Activated CD8-positive, alpha-beta memory T cell treated with anti-CD3 and anti-CD28 coated beads for 36 hours (primary cell): ENCODE measurements at regions not wholly inside any gene's neighbourhood (a gene's known extent, or its start where the extent isn't known, plus 50 kb on each side); places are given as distances from the start of the nearest gene placed in this dataset.
"Not testable (repeated sequence)": the region's sequence is repeated elsewhere in the genome, so short reads cannot be mapped to it uniquely, and the experiment has no call there.

Experiments
- CTCF ChIA-PET: fragments of 350-600 bp; sonication (Branson Sonifier 250); formaldehyde crosslinking; loops from one replicate; lab custom pipeline; 2021; ENCODE audit warnings: antibody characterized with exemption; lab: Charles Lee
- POLR2A ChIA-PET: fragments of 350-600 bp; sonication (Branson Sonifier 250); formaldehyde crosslinking; loops from one replicate; lab custom pipeline; 2021; ENCODE audit warnings: antibody characterized with exemption; lab: Charles Lee

DNA sequence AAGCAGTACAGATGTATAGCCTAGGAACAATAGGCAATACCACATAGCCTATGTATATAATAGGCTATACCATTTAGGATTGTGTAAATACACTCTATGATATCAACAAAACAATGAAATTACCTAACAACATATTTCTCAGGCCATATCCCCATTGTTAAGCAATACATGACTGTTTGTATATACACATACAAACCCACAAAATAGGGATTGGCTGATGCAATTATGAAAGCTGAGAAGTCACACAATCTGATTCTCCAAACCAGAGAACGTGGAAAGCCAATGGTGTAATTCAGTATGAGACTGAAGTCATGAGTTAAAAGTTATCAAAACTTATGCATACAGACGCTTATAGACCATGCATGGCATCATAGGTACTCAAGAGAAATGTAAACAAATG, 700.1 kb upstream of the RAG2 start:
- ChIA-PET POLR2A (no interaction called here), CTCF (no interaction called here)

DNA sequence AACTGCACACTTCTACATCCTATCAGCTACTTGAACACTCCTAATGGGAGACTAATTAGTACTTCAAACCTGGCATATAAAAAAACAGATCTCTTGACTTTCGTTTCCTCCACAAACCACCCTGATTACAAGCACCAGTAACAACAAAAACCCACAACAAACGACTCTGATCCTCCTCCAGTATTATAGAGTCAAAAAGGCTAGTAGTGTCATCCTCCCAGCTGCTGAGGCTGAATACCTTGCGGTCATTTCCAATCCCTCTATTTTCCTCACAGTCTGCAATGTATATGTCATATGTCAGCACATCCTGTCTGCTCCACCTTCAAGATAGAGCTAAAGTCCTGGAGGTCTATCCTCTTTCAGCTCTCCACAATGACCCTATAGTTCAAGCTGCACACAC, 688.9 kb upstream of the RAG2 start:
- CTCF ChIA-PET, result no interaction called here
- POLR2A ChIA-PET, result no interaction called here

DNA sequence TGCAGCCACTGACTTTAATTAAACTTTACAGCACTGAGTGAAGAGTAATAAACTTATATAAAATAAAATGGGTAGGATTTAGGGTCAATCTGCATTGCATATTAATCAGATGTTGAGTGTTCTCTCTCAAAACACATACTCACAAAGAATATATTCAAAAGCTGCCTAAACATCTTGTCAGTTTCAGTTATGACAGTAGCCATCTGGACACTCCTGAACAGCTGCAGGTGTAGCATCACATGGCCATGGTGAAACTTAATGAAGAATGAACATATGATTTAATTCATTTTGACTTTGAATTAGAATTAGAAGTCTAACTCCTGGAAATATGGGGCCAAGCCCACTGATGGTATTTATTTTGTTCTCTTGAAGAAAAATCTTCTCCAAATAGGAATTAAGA, 684.3 kb upstream of the RAG2 start:
- ChIA-PET POLR2A (no interaction called here), CTCF (no interaction called here)

DNA sequence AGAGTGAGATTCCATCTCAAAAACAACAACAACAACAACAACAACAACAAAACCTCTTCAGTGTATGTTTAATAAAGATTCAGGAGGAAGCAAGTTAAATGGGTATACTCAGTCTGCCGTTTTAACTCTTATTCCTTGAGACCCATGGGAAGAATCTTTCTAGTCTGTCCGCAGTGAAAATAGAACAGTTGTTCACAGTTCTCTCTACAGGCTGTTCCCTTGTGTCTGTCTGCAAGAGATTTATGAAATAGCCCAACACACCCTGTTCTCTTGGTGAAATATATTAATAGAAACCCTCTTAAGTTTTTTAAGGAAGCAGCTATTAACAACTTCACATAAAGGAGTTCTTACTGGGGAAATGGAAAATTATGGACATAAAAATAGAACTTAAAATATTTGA, 682.2 kb upstream of the RAG2 start:
- POLR2A ChIA-PET, result no interaction called here
- CTCF ChIA-PET, result no interaction called here

DNA sequence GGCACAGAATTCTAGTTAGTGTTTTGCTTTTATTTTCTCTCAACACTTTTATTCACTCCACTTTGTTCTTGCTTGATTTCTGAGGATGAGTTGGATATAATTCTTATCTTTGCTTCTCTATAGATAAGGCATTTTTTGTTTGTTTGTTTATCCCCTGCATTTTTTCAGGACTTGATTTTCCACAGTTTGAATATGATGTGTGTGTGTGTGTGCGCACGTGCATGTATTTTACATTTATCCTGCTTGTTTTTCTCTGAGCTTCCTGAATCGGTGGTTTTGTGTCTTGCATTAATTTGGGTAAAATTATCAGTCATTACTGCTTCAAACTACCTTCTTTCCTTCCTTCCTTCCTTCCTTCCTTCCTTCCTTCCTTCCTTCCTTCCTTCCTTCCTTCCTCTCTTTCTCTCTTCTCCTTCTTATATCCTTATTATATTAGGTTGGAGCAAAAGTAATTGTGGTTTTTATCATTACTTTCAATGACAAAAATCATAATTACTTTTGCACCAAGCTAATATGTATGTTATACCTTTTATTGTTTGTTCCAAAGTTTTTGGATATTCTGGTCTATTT, 679.9 kb upstream of the RAG2 start:
- CTCF ChIA-PET, result no interaction called here

DNA sequence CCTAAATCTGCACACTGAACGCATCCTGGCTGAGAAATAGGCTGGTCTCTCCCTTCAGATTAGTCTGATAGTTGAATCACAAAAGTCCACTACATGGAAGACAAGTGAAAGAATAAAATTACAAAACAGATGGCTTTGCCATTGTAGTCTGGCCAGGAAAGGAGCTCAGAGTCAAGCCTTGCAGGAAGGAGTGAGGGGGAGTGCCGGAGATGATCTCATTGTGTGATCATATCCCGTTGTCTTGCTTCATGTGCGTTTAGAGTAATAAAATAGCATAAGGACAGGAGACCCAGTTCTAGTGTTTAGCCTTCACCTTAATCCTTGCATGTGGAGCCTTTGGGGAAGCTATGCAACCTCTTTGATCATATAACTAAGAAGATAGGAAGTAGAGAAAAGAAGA, 666.7 kb upstream of the RAG2 start:
- POLR2A ChIA-PET, result no interaction called here
- CTCF ChIA-PET, result no interaction called here

More for the DNA sequence above, 679.9 kb upstream of the RAG2 start:
- POLR2A ChIA-PET, result no interaction called here

DNA sequence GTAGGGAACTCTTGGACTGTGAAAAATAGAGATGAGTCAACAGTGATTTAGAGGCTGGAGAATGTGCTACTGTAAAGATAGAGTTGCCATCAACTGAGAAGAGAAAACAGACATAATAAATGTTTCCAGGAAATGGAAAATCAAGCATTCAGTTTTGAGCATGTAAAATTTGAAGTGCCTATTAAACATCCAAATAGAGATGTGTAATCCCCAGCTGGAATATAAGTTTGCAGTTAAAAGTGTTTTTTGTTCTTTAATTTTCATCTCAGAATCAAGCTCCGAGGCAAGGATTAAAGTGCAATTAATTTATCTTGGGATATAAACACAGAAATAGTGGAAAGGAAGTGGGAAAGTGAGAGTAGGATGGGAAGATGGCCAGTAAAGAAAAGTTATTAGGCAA, 666.0 kb upstream of the RAG2 start:
- POLR2A ChIA-PET, result no interaction called here

DNA sequence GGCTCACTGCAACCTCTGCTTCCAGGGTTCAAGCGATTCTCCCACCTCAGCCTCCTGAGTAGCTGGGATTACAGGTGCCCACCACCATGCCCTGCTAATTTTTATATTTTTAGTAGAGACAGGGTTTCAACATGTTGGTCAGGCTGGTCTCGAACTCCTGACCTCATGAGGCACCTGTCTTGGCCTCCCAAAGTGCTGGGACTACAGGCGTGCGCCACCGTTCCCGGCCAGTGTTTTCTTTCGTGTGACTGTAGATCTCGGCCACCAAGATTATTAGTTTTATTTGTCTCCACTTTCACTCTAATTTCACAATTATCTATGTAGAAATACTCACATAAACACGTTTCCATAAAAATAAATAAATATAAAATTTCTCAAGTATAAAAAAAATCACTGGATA, 665.4 kb upstream of the RAG2 start:
- CTCF ChIA-PET, POLR2A ChIA-PET: not testable (repeated sequence)

More for the DNA sequence above, 666.0 kb upstream of the RAG2 start:
- CTCF ChIA-PET, result no interaction called here

DNA sequence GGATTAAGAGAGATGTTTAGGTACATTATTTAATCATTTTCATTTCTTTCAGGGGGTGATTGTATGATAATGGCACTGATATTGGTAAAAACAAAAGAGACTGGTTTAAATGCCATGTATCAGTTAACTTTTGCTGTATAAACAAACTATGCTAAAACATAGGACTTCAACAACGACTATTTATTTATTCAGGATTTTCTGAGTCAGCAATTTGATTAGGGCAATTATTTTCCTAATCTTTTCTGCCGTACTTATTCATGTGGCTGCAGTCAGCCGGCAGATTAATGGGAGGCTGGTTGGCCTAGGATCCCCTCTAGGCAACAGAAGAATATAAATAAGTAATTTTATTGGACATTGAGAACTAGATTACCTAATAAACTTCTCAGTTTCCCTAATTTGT, 661.7 kb upstream of the RAG2 start:
- CTCF ChIA-PET, result no interaction called here
- POLR2A ChIA-PET, result no interaction called here

DNA sequence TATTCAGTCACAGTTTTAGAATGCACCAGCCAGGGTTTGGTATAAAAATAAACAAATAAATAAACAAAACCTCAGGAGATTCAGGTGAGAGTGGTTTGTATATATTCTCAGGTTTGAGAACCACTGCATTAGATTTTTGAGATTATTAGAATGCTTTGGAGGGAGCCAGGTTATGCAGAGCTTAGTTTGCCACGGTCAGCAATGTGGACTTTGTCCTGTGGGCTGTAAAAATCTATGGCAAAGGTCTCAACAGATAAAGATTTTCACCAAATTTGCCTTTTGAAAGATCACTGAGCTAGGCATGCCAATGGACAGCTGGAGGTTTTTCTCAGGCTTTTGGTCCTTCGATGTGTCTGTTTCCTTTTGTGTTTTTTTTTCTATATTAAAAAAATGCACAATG, 650.1 kb upstream of the RAG2 start:
- ChIA-PET CTCF (no interaction called here), POLR2A (no interaction called here)

DNA sequence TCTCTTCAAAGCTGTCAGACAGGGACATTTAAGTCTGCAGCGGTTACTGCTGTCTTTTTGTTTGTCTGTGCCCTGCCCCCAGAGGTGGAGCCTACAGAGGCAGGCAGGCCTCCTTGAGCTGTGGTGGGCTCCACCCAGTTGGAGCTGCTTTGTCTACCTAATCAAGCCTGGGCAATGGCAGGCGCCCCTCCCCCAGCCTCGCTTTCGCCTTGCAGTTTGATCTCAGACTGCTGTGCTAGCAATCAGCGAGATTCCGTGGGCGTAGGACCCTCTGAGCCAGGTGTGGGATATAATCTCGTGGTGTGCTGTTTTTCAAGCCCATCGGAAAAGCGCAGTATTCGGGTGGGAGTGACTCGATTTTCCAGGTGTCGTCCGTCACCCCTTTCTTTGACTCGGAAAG, 648.1 kb upstream of the RAG2 start:
- CTCF ChIA-PET, POLR2A ChIA-PET: not testable (repeated sequence)

DNA sequence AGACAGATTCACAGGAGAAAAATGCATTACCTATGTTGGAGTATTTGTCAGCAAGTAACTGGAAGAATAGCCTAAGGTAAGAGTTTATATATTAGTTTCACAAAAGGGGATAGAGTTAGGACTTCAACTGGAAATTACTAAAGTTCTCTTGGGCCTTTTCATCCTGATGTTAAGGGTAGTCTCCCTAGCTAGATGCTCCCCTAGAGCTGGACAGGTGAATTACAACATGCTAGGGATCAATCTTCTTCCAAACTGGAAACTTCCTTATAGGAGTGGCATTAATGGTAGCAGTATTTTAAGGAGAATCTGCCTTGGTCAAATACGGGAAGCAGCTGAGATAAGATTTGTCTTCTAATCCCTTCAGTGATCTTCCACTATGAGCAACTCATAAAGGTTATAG, 632.8 kb upstream of the RAG2 start:
- POLR2A ChIA-PET, result no interaction called here
- CTCF ChIA-PET, result no interaction called here

DNA sequence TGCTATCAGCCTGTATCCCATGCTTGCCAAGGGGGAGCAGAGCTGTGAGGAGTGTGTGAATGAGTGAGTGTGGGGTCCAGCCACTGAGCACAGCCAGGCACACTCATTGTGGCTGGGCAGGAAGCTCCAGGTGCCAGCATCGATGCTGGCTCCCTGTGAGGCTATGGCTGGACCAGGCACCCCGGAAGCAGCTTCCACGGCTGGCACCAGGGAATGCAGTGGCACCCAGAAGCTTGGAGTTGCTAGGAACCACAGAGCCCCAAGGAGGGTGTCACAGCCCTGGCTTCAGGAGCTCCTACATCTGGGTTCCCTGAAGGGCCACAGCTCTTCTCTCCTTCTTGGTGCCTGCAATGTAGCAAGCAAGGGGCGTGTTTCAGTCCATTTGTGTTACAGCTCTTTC, 625.9 kb upstream of the RAG2 start:
- POLR2A ChIA-PET, result no interaction called here
- CTCF ChIA-PET, result no interaction called here

DNA sequence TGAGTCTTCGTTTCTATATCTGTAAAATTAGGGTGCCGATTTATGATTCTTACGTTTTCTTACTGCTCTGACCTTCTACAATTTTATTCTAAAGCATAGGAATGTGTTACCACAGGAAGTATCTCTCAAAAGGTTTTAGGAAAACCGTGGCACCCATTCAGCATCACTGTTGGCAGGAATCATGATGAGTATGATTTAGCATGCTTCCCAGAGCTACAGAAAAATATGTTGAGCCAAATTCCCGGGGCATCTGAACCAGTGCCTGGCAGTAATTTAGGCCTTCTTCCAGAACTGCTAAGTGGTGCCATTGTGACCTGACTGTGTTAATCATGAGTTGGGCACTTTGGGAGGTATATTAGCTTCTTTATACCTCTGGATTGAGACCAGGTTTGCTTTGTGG, 605.0 kb upstream of the RAG2 start:
- CTCF ChIA-PET, result no interaction called here
- POLR2A ChIA-PET, result no interaction called here

DNA sequence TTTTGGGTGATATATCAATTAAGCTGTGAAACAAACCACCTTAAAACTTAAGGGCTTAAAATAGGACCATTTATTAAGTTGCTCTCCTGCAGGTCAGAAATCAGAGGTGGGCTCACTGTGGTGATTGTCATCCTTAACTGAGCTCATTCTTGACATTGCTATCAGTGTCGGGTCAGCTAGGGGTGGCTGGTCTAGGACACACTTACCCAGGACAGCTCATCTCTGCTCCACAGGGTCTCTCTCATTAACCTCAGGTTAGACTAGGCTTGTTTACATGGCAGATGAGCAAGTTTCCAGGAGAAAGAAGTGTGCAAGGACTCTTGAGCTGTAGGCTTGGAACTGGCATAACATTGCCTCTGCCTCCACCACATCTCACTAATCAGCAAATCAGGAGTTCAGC, 601.0 kb upstream of the RAG2 start:
- ChIA-PET CTCF (no interaction called here), POLR2A (no interaction called here)

DNA sequence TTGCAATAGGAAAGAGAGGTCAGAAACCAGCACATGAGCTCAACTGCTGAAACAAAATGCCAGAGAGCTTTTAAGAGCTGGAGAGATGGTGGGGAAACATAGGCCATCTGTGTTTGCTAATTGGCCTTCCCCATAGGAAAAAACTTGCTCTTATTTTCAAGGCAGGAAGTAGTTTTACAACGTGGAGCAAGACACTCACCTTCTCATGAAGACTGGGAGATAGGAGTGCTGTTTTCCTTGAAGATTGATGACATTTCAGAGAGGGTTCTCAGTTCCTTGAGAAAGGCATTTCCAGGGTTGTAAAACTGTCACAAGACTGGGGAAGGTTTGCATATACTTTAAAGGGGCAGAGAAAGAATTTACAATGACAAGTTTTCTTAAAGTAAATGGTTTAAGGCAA, 586.3 kb upstream of the RAG2 start:
- POLR2A ChIA-PET, result no interaction called here
- CTCF ChIA-PET, result no interaction called here

DNA sequence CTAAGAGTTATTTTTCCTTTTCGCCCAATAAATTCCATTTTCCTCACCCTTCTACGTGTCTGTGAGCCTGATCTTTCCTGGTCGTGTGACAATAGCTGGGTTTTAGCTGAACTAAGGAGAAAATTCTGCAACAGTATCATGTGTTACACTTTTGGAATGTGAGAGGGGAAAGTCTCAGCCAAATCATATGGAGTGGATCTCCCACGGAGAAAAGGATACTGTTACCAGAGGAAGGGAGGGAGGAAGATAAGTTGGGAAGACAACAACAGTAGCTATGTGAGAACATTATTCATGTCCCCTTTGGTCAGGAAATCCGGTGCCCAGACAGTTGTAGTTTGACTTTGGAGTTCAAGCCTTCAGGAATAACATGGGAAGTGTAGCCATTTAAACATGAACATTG, 584.0 kb upstream of the RAG2 start:
- POLR2A ChIA-PET, result no interaction called here
- CTCF ChIA-PET, result no interaction called here

DNA sequence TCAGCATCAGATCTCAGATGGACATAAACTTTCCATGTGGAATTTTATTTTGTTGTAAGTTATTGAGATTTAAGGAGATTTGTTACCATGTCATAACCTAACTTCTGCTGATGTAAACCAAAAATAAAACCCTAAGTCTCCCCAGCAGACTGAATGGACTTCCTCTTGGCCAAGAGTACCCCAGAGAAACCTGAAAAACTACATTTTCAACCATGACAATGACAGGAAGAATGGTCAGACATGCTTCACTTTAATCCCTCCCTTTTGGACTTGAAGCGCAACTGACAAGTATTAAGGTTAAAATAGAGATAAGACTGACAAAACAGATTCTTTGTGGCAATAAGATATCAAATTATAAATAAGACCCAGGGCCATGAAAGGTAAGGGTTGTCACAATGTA, 579.7 kb upstream of the RAG2 start:
- POLR2A ChIA-PET, result no interaction called here
- CTCF ChIA-PET, result no interaction called here

DNA sequence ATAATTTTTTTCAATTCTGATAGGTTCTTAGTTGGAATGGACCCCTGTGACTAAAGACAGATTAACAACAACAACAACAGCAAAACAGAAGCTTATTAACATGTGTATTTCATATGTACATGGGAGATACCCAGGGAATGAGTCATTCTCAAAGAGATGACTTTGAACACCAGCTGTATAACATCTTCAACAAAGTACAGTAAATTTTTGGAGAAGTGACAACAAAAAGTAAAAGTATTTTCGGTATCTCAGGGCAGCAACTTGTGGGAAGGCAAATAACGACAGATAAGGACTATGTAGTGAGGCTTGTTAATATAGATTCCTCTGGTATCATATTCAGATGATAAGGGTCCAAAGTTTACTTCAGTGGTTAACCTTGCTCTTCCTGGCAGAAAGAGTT, 573.4 kb upstream of the RAG2 start:
- POLR2A ChIA-PET, result no interaction called here

DNA sequence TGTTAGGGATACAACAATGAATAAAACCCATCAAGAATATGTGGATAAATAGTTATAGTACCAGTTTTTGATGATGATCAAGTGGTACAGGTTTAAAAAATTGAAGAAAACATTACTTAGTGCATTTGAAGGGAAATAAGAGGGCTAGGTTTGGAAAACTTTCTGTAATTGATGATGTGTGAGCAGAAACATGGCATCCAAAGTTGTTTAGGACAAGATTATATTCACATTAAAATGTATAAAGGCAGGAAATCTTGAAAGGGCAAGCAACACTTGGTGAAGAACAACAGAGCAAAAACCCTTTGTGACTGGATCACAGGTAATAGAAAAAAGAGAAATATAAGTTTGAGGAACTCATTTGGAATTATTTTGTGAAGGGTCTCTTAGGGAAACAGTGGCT, 572.3 kb upstream of the RAG2 start:
- CTCF ChIA-PET, result no interaction called here
- POLR2A ChIA-PET, result no interaction called here

More for the DNA sequence above, 573.4 kb upstream of the RAG2 start:
- CTCF ChIA-PET, result no interaction called here

DNA sequence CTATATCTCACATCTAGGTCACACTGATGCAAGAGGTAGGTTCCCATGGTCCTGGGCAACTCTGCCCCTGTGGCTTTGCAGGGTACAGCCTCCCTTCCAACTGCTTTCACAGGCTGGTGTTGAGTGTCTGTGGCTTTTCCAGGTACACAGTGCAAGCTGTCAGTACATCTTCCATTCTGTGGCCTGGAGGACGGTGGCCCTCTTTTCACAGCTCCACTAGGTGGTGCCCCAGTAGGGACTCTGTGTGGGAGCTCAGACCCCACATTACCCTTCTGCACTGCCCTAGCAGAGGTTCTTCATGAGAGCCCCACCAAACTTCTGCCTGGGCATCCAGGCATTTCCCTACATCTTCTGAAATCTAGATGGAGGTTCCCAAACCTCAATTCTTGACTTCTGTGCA, 547.4 kb upstream of the RAG2 start:
- POLR2A ChIA-PET, CTCF ChIA-PET: not testable (repeated sequence)

DNA sequence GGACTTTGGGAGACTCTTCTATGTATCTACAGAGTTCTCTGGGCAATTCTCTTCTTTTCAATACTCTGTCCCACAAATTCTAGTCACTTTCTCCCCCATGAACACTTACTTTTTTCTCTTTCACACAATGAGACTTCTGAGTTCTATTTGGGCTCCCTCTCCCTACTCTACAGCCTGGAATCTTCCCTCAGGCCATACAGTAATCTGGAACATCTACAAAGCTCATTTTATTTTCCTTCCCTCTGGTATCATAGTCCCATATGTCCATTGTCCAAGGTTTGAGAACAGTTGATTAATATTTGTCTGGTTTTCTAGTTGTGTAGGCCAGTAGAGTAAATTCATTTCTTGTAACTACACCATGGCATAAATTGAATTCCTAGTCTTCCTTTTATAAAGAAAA, 544.6 kb upstream of the RAG2 start:
- ChIA-PET CTCF (no interaction called here), POLR2A (no interaction called here)

DNA sequence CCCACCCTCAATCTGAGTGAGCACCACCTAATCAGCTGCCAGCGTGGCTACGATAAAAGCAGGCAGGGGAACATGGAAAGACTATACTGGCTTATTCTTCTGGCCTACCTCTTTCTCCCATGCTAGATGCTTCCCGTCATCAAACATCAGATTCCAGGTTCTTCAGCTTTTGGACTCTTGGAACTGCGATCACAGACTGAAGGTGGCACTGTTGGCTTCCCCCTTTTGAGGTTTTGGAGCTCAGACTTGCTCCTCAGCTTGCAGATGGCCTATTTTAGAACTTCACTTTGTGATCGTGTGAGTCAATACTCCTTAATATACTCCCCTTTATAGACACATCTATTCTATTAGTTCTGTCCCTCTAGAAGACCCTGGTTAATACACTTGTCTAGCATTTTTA, 543.7 kb upstream of the RAG2 start:
- ChIA-PET CTCF (no interaction called here), POLR2A (no interaction called here)
